ENCODE measurements at regions not wholly inside any gene's neighbourhood (a gene's known extent, or its start where the extent isn't known, plus 50 kb on each side); places are given as distances from the start of the nearest gene placed in this dataset.

- in situ Hi-C loops (cut with HindIII; ENCODE audit: low sequenced_read_pairs), result no loop called here
Measured at GRCh38 chr13:50140153-50140552, 124.9 kb downstream of the KCNRG start.

DNA sequence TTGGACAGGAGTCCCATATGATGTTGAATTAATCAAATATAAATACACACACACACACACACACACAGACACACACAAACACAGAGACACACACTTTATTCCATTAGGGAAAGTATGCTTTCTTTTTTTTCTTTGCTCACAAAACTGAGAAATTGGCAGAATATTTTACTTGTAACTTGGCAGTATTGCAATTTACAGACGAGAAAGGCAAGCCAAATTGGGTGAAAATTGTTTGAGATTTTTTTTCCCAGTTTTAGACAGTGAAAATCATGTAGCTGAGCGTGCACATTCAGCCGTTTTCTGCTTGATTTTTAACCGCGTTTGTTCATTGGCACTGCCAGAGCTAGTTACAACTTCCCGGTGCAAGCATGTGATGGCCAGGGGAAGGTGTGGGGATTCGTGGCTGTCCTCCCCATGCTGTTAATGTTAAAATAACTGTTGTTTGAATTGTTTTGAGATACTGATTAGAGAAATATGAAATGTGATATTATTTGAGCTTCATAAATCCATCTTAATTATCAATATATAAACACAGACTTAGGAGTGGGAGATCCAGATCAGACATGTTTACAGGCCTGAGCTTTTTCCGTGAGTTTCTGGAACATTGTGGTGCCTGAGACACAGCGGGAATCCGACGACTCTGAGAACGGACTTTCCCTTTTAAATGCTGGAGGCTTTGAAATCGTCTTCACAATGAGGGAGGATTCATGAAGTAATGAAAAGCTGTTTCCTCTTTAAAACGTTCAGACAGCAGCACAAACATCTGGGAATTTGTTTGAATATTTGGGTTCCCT lies 125.5 kb downstream of the KCNRG start:
- in situ Hi-C loops (cut with HindIII; ENCODE audit: low sequenced_read_pairs), result no loop called here
- H3K4me3 ChIP-seq (ENCODE audit: low read depth, low read length), result no peak overlapping the region
- DNase-seq (ENCODE audit: low read depth, low spot score), result peak; percentile 43
- TF ChIP-seq, protein P1, sequence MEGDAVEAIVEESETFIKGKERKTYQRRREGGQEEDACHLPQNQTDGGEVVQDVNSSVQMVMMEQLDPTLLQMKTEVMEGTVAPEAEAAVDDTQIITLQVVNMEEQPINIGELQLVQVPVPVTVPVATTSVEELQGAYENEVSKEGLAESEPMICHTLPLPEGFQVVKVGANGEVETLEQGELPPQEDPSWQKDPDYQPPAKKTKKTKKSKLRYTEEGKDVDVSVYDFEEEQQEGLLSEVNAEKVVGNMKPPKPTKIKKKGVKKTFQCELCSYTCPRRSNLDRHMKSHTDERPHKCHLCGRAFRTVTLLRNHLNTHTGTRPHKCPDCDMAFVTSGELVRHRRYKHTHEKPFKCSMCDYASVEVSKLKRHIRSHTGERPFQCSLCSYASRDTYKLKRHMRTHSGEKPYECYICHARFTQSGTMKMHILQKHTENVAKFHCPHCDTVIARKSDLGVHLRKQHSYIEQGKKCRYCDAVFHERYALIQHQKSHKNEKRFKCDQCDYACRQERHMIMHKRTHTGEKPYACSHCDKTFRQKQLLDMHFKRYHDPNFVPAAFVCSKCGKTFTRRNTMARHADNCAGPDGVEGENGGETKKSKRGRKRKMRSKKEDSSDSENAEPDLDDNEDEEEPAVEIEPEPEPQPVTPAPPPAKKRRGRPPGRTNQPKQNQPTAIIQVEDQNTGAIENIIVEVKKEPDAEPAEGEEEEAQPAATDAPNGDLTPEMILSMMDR (IDR thresholded peaks at IDR 0.05; ENCODE audit: low read depth, low read length), result no peak

More at GRCh38 chr13:50140153-50140552, 124.9 kb downstream of the KCNRG start:
- no peak overlapping the region for H3K4me3 ChIP-seq (ENCODE audit: low read depth, low read length)
- DNase-seq (ENCODE audit: low read depth, low spot score), result no peak
- TF ChIP-seq, protein P1 (IDR thresholded peaks at IDR 0.05; ENCODE audit: low read depth, low read length), result no peak

GRCh38 chr13:50141375-50141975 lies 126.2 kb downstream of the KCNRG start:
- no peak for DNase-seq (ENCODE audit: low read depth, low spot score)
- in situ Hi-C loops (cut with HindIII; ENCODE audit: low sequenced_read_pairs), result no loop called here
- H3K4me3 ChIP-seq (ENCODE audit: low read depth, low read length), result no peak overlapping the region
- TF ChIP-seq, protein P1 (IDR thresholded peaks at IDR 0.05; ENCODE audit: low read depth, low read length), result no peak

GRCh38 chr13:50144246-50145160 lies 129.3 kb downstream of the KCNRG start:
- TF ChIP-seq, protein P1 (IDR thresholded peaks at IDR 0.05; ENCODE audit: low read depth, low read length), result no peak
- in situ Hi-C loops (cut with HindIII; ENCODE audit: low sequenced_read_pairs), result no loop called here
- H3K4me3 ChIP-seq (ENCODE audit: low read depth, low read length), result no peak overlapping the region
- no peak for DNase-seq (ENCODE audit: low read depth, low spot score)

- TF ChIP-seq, protein P1 (IDR thresholded peaks at IDR 0.05; ENCODE audit: low read depth, low read length), result no peak
- H3K4me3 ChIP-seq (ENCODE audit: low read depth, low read length), result no peak overlapping the region
- in situ Hi-C loops (cut with HindIII; ENCODE audit: low sequenced_read_pairs), result no loop called here
- no peak for DNase-seq (ENCODE audit: low read depth, low spot score)
Measured at GRCh38 chr13:50149214-50149613, 134.0 kb downstream of the KCNRG start.

GRCh38 chr13:50149932-50150331 lies 134.7 kb downstream of the KCNRG start:
- no peak overlapping the region for H3K4me3 ChIP-seq (ENCODE audit: low read depth, low read length)
- DNase-seq (ENCODE audit: low read depth, low spot score), result no peak
- in situ Hi-C loops (cut with HindIII; ENCODE audit: low sequenced_read_pairs), result no loop called here
- TF ChIP-seq, protein P1 (IDR thresholded peaks at IDR 0.05; ENCODE audit: low read depth, low read length), result no peak

Measured in astrocyte of the spinal cord (primary cell).